ENCODE measurements at regions not wholly inside any gene's neighbourhood (a gene's known extent, or its start where the extent isn't known, plus 50 kb on each side); places are given as distances from the start of the nearest gene placed in this dataset.
A peak's percentile ranks its signal among the peaks of the same experiment; 100 is the strongest.

DNA sequence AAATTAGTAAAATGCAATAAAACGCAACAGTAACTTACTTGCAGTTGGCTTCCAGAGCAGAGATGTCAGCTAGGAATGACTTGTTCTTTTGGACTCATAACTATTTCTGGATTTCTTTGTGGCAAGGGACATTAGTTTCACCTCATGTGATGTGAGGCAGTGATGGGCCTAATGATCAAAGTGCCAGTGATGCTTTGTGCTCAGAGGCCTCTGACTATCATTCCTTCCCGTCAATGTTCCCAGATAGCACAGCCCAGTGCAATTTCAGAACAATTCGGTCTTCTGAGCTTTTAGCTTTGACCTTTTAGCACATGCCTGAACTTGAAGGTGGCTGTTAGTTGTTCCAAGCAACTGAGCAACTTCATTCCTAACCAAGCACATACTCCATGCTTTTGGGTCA, 596.8 kb downstream of the TFAP2B start:
- TF ChIP-seq CTCF (IDR thresholded peaks at IDR 0.05; ENCODE audit: borderline replicate concordance, extremely low read depth, insufficient read depth): no peak
- Histone ChIP-seq H3K27ac (ENCODE audit: low read depth in 2 of 2, low read length in 2 of 2) (no peak overlapping the region), H3K4me3 (ENCODE audit: low read length in 3 of 3) (no peak overlapping the region), H3K9ac (ENCODE audit: low read length in 3 of 3) (no peak overlapping the region), H3K36me3 (ENCODE audit: control insufficient read depth in 2 of 3, insufficient read depth in 3 of 3, low read length in 3 of 3) (no peaks in the 10 kb centered on the region), H3K9me3 (ENCODE audit: control insufficient read depth in 2 of 3, insufficient read depth in 1 of 3, low read length in 3 of 3) (no peaks in the 10 kb centered on the region), H3K27me3 (ENCODE audit: control insufficient read depth, insufficient read depth, low read length) (no peaks in the 10 kb centered on the region), H3K4me1 (ENCODE audit: control insufficient read depth in 2 of 3, insufficient read depth in 2 of 3, low read depth in 1 of 3, low read length in 3 of 3) (no peaks in the 10 kb centered on the region)
- intact Hi-C loops (cut with DNase I): no loop called here
- no peak for FAIRE-seq
- DNase-seq: no peak

DNA sequence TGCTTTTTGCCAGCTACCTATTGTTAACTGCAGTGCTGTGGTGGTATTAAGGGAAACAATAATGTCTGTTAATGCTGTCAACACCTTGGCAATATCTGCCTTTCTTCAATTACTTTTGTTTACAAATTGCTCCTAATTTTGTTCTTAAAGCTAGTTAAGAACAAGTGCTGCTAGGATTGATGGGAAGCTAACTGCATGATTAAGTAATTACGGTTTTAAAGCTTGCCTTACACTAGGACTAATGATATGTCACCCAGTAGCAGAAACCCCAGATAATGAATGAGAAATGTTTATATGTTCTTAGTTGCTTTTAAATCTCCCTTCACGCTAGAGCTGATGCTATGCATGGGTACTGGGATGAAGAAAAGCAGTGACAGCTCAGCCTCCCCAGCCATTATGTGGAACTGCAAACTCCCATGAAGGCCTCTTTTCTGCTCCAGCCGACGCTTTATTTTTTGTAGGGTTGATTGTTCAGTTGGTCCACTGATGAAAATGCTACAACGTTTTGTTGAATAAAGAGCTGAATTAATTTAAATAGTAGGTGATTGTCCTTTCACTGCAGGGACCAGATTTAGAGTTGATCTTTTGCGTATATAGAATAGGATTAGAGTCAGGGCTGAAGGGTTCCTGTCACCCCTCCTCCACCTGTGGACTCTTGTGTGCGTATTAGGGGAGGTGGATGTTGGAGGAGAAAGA, 610.5 kb downstream of the TFAP2B start:
- intact Hi-C loops (cut with DNase I): no loop called here
- DNase-seq (peak in 2 of 5 donors; percentile 40 to 41), FAIRE-seq (no peak)
- no peak for TF ChIP-seq CTCF (IDR thresholded peaks at IDR 0.05; ENCODE audit: borderline replicate concordance, extremely low read depth, insufficient read depth)
- Histone ChIP-seq H3K36me3 (ENCODE audit: control insufficient read depth in 2 of 3, insufficient read depth in 3 of 3, low read length in 3 of 3) (no peaks in the 10 kb centered on the region), H3K4me1 (ENCODE audit: control insufficient read depth in 2 of 3, insufficient read depth in 2 of 3, low read depth in 1 of 3, low read length in 3 of 3) (no peaks in the 10 kb centered on the region), H3K27ac (ENCODE audit: low read depth in 2 of 2, low read length in 2 of 2) (no peak overlapping the region), H3K9me3 (ENCODE audit: control insufficient read depth in 2 of 3, insufficient read depth in 1 of 3, low read length in 3 of 3) (no peaks in the 10 kb centered on the region), H3K27me3 (ENCODE audit: control insufficient read depth, insufficient read depth, low read length) (no peaks in the 10 kb centered on the region), H3K9ac (ENCODE audit: low read length in 3 of 3) (no peak overlapping the region), H3K4me3 (ENCODE audit: low read length in 3 of 3) (no peak overlapping the region)

DNA sequence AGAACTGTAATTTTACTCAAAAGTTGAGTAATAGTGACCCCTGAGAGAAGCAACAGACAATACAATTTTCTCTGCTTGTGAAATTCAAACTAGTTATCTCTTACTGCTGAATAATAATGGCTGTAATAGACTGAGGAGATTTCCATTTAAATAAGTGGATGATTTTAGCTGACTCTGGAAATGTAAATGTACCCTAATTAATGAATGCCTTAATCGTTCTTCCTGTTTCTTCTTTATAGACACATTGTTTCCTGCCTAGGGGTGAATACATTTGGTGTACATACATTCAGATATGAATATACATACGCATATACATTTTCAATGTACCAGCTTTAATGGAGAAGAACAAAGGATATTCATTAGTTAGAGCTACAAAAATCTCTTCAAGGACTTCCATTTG, 611.9 kb downstream of the TFAP2B start:
- Histone ChIP-seq H3K4me3 (ENCODE audit: low read length in 3 of 3) (no peak overlapping the region), H3K27ac (ENCODE audit: low read depth in 2 of 2, low read length in 2 of 2) (no peak overlapping the region), H3K36me3 (ENCODE audit: control insufficient read depth in 2 of 3, insufficient read depth in 3 of 3, low read length in 3 of 3) (no peaks in the 10 kb centered on the region), H3K9ac (ENCODE audit: low read length in 3 of 3) (no peak overlapping the region), H3K27me3 (ENCODE audit: control insufficient read depth, insufficient read depth, low read length) (no peaks in the 10 kb centered on the region), H3K4me1 (ENCODE audit: control insufficient read depth in 2 of 3, insufficient read depth in 2 of 3, low read depth in 1 of 3, low read length in 3 of 3) (no peaks in the 10 kb centered on the region), H3K9me3 (ENCODE audit: control insufficient read depth in 2 of 3, insufficient read depth in 1 of 3, low read length in 3 of 3) (no peaks in the 10 kb centered on the region)
- TF ChIP-seq CTCF (IDR thresholded peaks at IDR 0.05; ENCODE audit: borderline replicate concordance, extremely low read depth, insufficient read depth): no peak
- no peak for FAIRE-seq
- intact Hi-C loops (cut with DNase I): no loop called here
- DNase-seq: no peak

GRCh38 chr6:51432481-51432880, 613.8 kb downstream of the TFAP2B start:
- H3K4me3 ChIP-seq (ENCODE audit: low read length in 3 of 3): no peak overlapping the region
- no peak overlapping the region for H3K27ac ChIP-seq (ENCODE audit: low read depth in 2 of 2, low read length in 2 of 2)
- intact Hi-C loops (cut with DNase I): no loop called here
- TF ChIP-seq CTCF (IDR thresholded peaks at IDR 0.05; ENCODE audit: borderline replicate concordance, extremely low read depth, insufficient read depth): no peak
- no peaks in the 10 kb centered on the region for H3K9me3 ChIP-seq (ENCODE audit: control insufficient read depth in 2 of 3, insufficient read depth in 1 of 3, low read length in 3 of 3)
- no peaks in the 10 kb centered on the region for H3K4me1 ChIP-seq (ENCODE audit: control insufficient read depth in 2 of 3, insufficient read depth in 2 of 3, low read depth in 1 of 3, low read length in 3 of 3)
- H3K36me3 ChIP-seq (ENCODE audit: control insufficient read depth in 2 of 3, insufficient read depth in 3 of 3, low read length in 3 of 3): no peaks in the 10 kb centered on the region
- no peaks in the 10 kb centered on the region for H3K27me3 ChIP-seq (ENCODE audit: control insufficient read depth, insufficient read depth, low read length)
- no peak overlapping the region for H3K9ac ChIP-seq (ENCODE audit: low read length in 3 of 3)
- FAIRE-seq (no peak), DNase-seq (no peak)

Measured in kidney (tissue), 13 donors.